Neural progenitor cell (in vitro differentiated cells): ENCODE measurements at regions not wholly inside any gene's neighbourhood (a gene's known extent, or its start where the extent isn't known, plus 50 kb on each side); places are given as distances from the start of the nearest gene placed in this dataset.

Experiments
- CTCF ChIP-seq: fragments of 200-600 bp; sonication (generic); IDR thresholded peaks from 2 replicates; pipeline ENCODE4 v1.5.1; 2017; ENCODE audit warnings: antibody characterized with exemption, mild to moderate bottlenecking
- EZH2 ChIP-seq: fragments of 200-600 bp; sonication (generic); IDR thresholded peaks from 2 replicates; pipeline ENCODE4 v1.6.1; 2017; ENCODE audit warnings: antibody characterized with exemption, mild to moderate bottlenecking, moderate library complexity
- EZH2phosphoT487 ChIP-seq: fragments of 200-600 bp; sonication (generic); IDR thresholded peaks from 2 replicates; pipeline ENCODE4 v1.6.1; 2017; ENCODE audit warnings: antibody characterized with exemption

GRCh38 chr3:67090474-67090873 is 92.4 kb downstream of the KBTBD8 start:
- TF ChIP-seq CTCF (no peak), EZH2 (no peak), EZH2phosphoT487 (no peak)
